ENCODE measurements at regions not wholly inside any gene's neighbourhood (a gene's known extent, or its start where the extent isn't known, plus 50 kb on each side); places are given as distances from the start of the nearest gene placed in this dataset.

GRCh38 chr10:131679926-131680325 is 220.9 kb upstream of the PPP2R2D start:
- DNase-seq, result no peak

GRCh38 chr10:131681122-131681521 is 219.7 kb upstream of the PPP2R2D start:
- no peak for DNase-seq

- DNase-seq, result no peak
Observed at GRCh38 chr10:131681656-131682055, 219.2 kb upstream of the PPP2R2D start.

- no peak for DNase-seq
Observed at GRCh38 chr10:131682271-131682962, 218.4 kb upstream of the PPP2R2D start.

- DNase-seq, result no peak
Observed at GRCh38 chr10:131683281-131683861, 217.4 kb upstream of the PPP2R2D start.

GRCh38 chr10:131683941-131684340 is 216.9 kb upstream of the PPP2R2D start:
- DNase-seq, result no peak

GRCh38 chr10:131685007-131685406 is 215.8 kb upstream of the PPP2R2D start:
- no peak for DNase-seq

- DNase-seq, result no peak
Observed at GRCh38 chr10:131685576-131685975, 215.2 kb upstream of the PPP2R2D start.

GRCh38 chr10:131686781-131687420 is 213.9 kb upstream of the PPP2R2D start:
- no peak for DNase-seq

- DNase-seq, result no peak
Observed at GRCh38 chr10:131688304-131688703, 212.5 kb upstream of the PPP2R2D start.

GRCh38 chr10:131689016-131689415 is 211.8 kb upstream of the PPP2R2D start:
- DNase-seq, result no peak

- DNase-seq, result no peak
Observed at GRCh38 chr10:131689486-131689885, 211.3 kb upstream of the PPP2R2D start.

- DNase-seq, result no peak
Observed at GRCh38 chr10:131689954-131690757, 210.7 kb upstream of the PPP2R2D start.

- no peak for DNase-seq
Observed at GRCh38 chr10:131690805-131691239, 210.0 kb upstream of the PPP2R2D start.

- no peak for DNase-seq
Observed at GRCh38 chr10:131691481-131692090, 209.2 kb upstream of the PPP2R2D start.

- no peak for DNase-seq
Observed at GRCh38 chr10:131692176-131692575, 208.6 kb upstream of the PPP2R2D start.

- DNase-seq, result no peak
Observed at GRCh38 chr10:131692686-131693334, 208.0 kb upstream of the PPP2R2D start.

GRCh38 chr10:131693766-131694165 is 207.0 kb upstream of the PPP2R2D start:
- DNase-seq, result no peak

- DNase-seq, result no peak
Observed at GRCh38 chr10:131694168-131694780, 206.5 kb upstream of the PPP2R2D start.

- DNase-seq, result no peak
Observed at GRCh38 chr10:131694781-131695495, 205.9 kb upstream of the PPP2R2D start.

- DNase-seq, result no peak
Observed at GRCh38 chr10:131695496-131696165, 205.2 kb upstream of the PPP2R2D start.
